COLO668 (cell line): ENCODE measurements at regions not wholly inside any gene's neighbourhood (a gene's known extent, or its start where the extent isn't known, plus 50 kb on each side); places are given as distances from the start of the nearest gene placed in this dataset.

Source experiments
- DNase-seq: peaks from one replicate; lab custom pipeline; 2025; ENCODE audit not compliant: unreplicated experiment; lab: John Stamatoyannopoulos, UW

DNA sequence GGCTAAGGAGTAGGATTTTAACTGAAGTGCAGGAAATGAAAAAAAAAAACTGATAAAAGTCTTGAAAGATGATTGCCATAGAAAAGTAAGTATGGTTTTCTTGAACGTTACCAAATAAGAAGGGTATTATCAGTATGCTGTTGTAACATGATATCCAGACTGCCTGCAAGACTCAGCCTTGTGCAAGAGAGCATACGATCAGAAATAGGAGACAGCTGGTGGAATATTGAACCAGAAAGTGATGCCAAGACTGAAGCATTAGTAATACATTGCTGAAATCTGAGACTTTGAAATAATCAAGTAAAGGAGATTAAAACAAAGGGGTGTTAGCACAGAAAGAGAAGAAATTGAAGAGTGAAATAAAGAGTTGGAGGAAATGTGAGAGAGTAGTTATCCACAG lies 452.7 kb upstream of the CNTN5 start:
- DNase-seq: no peak

DNA sequence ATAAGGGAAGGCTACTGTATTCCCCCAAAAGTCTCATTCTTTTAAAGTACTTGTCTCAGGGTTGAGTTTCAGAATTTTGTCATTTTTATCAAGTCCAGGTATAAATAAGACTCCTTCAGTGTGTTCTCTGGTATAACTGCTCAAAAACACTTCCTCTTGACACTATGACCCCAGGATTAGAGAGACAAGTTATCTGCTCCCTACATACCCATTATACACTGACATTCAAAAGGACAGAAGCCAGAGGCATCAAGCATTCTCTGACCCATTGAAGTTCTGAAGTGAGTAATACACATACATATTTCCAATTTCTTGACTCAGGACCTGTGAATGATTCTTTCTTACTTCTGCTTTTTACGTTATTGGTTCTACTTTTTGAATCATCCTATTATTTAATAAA lies 447.8 kb upstream of the CNTN5 start:
- DNase-seq: no peak

DNA sequence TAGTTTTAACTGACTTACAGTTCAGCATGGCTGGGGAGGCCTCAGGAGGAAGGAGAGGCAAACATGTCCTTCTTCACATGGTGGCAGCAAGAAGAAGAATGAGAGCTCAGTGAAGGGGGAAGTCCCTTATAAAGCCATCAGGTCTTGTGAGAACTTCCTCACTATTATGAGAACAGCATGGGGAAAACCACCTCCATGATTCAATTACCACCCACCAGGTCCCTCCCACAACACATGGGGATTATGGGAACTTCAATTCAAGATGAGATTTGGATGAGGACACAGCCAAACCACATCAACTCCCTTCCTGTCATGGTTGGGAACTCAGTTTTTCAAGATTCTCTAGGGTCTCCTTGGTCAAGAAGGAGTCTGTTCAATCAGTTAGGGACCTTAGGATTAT lies 432.9 kb upstream of the CNTN5 start:
- DNase-seq: no peak

DNA sequence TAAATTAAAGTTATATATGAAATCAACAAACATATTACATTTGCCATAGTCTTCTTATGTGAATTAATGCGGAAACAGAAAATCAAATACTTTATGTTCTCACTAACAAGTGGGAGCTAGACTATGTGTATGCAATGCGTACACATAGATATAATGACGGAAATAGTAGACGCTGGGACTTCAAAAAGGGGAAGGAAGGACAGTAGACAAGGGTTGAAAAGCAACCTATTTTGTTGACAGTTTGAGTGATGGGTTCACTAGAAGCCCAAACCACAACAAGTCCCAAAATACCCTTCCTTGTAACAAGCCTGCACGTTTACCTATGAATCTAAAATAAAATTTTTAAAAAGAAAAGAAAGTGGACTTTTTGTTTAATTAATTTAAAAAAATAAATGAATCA lies 430.8 kb upstream of the CNTN5 start:
- DNase-seq: no peak

DNA sequence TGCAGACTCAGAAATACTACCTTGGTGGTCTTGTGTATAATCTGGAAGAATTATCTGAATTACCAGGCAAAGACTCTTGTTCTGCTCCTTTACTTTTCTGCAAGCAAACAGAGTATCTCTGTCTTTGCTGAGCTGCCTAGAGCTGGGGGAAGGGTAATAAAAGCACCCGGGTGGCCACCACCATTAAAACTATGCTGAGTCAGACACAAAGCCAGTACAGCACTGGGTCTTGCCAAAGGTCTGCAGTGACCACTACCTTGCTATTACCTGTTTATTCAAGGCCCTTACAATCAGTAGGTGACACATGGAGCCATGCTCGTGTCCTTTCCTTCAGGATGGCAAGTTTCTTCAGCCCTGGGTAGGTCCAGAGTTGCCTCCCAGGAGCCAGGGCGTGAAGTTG lies 420.6 kb upstream of the CNTN5 start:
- no peak for DNase-seq

DNA sequence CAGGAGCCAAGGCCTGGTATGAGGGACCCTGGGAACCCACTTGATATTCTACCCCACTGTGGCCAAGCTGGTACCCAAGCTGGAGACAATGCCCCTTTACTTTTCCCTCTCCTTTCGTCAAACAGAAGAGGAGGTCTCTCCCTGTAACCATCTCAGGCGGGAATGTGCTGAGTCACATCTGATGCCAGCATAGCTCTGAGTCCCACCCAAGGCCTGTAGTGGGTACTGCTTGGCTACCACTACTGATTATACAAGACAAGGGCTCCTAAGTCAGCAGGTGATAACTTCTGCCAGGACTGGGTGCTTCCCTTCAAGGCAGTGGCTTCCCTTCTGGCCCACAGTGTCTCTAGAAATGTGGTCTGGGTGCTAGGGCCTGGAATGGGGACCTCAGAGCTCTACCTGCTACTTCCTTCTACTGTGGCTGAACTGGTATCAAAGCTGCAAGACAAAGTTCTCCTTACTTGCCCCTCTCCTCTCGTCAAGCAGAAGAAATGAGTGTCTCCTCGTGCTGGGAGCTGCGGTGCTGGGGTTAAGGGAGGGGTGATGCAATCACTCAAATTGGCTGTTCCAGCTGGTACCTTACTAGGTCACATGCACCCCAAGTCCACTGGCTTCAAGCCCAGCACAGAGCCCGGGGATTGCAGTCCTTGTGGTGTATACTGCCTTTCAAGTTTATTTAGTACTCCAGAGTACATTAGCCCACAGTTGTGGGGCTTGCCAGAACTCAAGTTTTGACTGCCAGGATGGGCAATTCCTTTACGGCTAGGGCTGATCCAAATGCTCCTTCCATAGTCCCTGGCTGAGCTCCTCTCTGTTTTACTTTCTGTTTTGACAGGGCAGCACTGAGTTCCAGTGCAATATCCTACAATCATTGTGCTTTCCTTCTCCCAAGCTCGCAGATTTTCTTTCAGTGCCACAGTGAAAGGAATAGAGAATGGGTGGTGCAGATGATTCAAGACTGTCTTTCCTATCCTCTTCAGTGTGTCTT lies 419.7 kb upstream of the CNTN5 start:
- no peak for DNase-seq

DNA sequence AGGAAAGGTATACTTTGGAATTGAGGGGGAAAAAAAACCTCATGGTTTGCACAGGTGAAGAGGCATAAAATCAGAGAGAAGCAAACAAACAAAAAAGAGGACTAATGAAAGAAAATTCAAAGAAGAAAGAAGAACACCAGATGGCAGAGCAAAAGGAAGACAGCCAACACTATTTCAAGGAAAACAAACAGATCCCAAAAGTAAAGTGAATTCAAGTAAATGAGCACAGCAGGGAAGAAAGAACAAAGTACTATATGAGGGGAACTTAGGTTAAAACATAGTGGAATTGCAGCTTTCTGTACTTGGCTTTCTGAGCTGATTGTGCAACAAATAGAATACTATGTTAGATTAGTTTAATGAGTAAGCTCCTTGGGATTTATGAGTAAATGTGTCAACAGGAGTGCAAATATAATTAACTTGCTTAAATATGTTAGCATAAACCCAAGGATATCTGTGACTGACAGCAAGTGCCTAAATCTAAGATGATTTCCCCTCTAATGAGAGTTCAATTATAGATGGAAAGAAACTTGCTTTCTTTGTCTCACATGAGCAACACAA lies 404.6 kb upstream of the CNTN5 start:
- DNase-seq: no peak

DNA sequence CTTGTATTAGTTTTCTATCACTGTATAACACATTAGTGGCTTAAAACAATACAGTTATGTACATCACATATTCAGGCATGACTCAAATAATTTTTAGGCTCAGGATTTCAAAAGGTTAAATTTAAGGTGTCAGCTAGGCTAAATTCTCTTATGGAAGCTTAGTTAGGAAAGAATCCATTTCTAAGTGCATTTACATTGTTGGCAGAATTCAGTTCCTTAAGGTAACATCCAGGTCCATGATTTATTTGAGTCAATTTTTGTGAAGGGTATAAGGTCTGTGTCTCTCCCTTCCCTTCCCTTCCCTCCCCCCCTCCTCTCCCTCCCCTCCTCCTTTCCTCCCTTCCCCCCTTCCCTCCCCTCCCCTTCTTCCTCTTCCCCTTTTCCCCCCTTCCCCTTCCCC lies 399.0 kb upstream of the CNTN5 start:
- no peak for DNase-seq

DNA sequence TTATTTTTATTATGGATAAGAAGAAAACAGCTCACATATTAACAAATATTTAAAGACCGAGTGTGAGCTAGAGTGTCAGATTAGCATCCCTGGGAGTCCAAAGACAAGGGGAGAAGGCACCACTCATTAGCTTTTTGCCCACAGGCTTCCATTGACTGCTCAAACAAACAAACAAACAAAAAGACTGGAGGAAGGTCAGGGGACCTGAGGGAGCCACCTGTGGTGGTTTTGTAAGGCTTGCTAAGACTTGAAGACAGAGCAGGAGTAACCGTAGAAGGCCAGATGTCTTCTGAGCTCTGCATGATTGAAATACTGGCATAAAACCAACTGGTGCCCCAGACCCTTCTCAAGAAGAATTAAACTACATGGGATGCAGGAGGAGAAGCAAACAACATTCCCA lies 395.2 kb upstream of the CNTN5 start:
- DNase-seq: no peak

DNA sequence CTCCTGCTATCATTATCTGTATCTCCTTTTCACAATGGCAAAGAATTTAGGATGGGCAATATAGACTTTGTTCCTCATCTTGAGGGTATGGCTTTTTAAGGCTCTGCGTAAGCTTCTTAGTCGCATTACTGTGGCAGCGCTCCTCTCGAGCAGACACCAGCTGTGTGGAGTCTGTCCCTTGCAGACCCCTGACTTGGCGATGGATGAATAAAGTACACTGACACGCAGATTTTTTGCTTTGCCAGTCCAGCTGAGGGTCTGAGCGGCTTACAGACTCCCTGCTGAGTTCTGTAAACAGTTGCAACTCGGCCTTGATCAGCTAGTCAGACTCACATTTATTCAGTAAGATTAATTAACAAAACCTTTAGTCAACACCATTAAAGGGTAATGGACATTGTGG lies 390.0 kb upstream of the CNTN5 start:
- DNase-seq: no peak

DNA sequence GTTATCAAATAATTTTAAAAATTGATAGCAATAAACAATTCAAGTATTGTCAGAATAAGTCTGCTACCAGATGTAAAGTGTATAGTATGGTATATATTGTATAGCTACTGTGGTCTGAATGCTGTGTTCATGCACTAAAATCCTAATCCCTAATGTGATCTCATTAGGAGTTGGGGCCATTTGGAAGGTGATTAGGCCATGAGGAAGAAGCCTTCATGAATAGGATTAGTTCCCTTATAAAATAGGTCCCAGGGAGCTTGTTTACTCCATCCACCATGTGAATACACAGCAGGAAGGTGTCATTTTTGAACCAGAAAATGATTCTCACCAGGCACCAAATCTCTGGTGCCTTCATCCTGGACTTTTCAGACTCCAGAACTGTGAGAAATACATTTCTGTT lies 363.0 kb upstream of the CNTN5 start:
- no peak for DNase-seq

DNA sequence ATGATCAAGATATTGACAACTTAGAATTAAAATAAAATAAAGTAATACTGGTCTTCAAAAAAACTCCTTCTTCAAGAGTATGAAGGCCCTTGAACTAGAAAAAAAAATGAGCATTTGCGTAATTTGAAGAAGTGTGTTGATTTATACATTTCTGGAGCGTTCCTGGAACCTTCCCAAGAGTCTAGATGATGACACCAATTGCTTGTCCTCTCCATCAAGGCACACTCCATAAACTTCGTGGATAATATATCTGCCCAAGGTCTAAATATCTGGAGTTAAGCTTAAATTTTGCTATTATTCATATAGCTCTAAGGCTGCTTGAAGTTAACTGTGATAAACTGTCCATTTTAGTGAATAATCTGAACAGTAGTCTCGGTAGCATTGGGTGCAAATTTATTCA lies 361.3 kb upstream of the CNTN5 start:
- DNase-seq: no peak

DNA sequence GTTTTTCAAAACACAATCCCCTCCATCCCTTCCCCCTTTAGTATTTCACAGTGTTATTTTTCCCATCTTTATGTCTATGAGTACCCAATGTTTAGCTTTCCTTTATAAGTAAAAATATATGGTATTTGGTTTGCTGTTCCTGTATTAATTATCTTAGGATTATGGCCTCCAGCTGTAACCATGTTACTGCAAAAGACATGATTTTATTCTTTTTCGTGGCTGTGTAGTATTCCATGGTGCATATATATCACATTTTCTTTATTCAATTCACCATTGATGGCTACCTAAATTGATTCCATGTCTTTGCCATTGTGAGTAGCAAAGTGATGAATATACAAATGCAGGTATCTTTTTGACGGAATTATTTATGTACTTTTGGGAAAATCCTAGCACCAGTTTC lies 346.4 kb upstream of the CNTN5 start:
- DNase-seq: no peak

DNA sequence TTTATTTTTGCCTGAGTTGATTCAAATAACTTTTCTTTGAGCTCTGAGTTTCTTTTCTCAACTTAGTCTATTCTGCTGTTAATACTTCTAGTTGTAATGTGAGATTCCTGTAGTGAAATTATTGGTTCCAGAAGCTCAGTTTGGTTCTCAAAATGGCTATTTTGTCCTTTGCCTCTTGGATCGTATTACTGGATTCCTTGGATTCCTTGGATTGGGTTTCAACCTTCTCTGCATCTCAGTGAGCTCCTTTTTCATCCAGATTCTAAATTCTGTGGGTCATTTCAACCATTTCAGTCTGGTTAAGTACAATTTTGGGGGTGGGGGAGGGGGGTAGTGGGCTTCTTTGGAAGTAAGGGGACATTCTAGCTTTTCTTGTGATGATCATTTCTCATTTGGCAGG lies 341.1 kb upstream of the CNTN5 start:
- no peak for DNase-seq

DNA sequence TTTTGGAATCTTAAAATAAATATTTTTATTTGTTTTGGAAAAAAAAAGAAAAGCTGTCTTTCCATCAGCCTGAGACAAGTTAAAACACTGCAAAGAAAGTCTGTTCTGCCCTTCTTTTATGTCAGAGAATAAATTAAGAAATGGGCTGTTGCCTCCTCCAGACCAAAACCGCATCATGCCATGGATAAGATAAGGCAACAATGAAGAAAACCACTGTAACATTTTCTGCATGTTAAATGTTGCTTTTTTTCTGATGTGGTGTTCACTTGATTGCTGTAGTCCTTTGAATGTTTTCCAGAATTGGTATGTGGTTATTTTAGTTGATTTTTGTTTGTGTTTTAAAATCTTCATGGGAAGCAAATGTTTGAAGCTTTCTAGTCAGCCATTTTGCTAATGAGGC lies 319.2 kb upstream of the CNTN5 start:
- no peak for DNase-seq

DNA sequence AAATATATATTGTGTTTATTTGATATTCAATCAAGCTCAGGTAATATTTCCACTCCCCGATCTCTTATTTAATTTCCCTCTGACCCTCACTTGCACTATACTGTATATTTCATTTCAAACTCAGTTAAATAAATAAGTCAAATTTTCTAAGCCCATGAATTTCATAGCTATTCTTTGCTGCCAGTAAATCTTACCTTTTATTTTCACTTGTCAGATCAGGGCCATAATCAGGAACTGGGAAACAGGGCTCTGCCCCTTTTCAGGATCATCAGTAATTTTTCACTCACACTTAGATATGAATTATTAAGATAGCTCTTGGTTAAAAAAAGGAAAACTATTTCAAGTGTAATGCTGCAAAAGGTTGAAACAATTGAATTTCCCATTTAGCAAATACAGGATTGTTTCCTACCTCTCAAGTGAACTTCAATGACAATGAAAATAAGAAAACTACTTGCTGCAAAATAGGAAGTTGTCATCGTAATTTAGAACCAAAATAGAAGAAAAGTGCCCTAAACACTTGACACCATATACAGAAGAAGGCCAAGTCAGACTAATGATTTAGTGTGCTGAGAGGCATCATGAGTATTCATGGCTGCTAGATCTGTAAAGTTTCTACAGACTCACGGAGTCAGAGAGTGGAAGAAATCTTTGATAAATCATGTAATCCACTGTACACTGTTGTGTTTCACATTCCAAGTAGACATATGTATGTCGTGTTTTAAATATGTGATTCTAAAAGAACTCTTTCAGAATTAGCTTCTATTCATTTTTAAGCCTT lies 316.8 kb upstream of the CNTN5 start:
- no peak for DNase-seq

DNA sequence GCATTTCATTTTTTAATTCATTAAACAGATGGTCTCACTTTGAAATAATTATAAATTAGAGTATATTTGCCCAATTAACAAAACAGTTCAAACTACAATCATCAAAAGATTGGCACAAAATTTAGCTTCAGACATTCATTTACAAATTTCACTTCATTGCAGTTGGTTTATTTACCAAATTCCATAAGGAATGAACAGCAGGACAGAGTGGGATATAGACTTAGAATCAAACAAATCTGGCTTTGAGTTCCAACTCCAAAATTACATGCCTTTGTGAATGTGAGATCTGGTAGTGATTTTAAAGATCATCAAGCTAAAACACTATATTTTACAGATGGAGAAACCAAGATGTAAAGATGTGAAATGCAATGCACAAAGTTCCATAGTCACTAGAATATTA lies 310.7 kb upstream of the CNTN5 start:
- no peak for DNase-seq

DNA sequence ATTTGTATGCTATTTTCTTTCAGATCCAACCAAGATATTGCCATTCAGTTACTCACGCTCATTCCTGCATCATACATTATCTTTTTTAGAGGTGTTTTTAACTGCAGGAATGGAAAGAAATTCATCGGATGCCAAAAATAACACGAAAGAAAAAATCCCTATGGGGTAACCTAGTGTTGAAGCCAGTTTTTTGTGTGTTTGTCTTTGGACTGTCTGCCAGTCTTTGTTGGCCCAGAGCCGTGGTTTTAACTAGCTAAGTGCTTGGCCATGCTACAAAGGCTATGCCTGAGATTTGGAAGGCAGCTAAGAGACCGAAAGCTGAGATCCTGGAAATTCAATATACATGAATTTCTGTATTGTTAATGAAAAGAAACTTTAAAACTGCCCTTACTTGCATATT lies 309.8 kb upstream of the CNTN5 start:
- DNase-seq: no peak

DNA sequence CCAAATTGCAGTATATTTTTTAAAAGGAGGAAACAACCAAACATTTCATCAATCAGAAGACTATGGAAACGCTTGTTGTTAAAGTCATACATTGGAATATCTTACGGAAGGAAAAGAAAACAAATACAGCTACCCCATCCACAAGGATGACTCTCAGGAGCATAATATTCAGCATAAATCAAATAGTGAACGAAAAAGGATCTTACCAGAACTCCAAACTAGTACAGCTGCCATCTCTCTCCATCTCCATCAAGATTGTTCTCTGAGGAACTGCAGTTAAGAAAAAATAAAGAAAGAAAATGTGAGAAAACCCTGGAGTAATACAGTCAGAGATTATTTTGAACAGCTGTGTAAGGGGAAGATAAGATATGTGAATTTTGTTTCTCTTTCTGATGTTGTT lies 299.8 kb upstream of the CNTN5 start:
- DNase-seq: no peak

DNA sequence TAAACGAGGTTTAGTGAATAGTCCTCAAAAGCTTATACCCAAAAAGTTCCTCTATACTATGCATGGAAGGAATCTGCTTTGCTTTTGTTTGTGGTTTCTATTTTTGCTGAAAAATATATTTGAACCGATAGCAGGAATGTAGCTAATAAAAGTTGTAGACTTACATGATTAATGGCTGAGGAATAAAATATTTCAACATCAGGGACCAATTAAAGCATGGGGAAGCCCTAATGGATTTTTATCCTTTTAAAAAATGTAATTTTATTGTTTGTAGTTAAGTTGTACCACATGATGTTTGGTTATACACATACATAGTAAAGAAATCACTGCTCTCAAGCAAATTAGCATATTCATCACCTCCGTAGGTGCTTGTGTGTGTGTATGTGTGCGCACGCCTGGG lies 295.3 kb upstream of the CNTN5 start:
- no peak for DNase-seq

DNA sequence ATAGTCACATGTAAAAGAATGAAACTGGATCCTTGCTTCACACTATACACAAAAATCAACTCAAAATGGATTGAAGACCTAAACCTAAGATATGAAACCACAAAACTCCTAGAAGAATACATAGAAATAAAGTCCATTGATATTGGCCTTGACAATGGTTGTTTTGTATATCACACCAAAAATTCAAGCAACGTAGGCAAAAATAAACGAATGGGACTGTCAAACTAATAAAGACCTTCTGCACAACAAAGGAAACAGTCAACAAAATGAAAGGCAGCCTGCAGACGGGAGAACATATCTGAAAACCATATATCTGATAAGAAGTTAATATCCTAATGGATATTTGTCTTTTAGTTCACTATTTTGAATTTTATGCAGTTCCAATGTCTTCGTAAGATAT lies 292.3 kb upstream of the CNTN5 start:
- DNase-seq: no peak

DNA sequence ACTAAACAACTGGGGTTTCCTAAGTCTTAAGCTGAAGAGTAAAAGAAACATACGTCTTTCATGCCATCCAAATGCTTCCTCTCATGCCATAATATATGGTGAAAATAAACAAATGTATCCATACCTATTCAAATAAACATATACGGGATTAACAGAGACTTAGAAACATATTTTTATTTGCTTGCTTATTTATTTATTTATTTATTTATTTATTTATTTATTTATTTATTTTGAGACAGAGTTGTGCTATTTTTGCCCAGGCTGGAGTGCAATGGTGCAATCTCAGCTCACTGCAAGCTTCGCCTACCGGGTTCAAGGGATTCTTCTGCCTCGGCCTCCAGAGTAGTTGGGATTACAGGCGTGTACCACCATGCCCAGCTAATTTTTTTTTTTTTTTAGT lies 291.6 kb upstream of the CNTN5 start:
- no peak for DNase-seq
